GM21447 (cell line): ENCODE measurements at regions not wholly inside any gene's neighbourhood (a gene's known extent, or its start where the extent isn't known, plus 50 kb on each side); places are given as distances from the start of the nearest gene placed in this dataset.

ENCODE experiments used
- ATAC-seq: cut with Tn5 transposase; IDR thresholded peaks from one replicate; pipeline ENCODE4 v1.9.1; 2021; ENCODE audit not compliant: unreplicated experiment

DNA sequence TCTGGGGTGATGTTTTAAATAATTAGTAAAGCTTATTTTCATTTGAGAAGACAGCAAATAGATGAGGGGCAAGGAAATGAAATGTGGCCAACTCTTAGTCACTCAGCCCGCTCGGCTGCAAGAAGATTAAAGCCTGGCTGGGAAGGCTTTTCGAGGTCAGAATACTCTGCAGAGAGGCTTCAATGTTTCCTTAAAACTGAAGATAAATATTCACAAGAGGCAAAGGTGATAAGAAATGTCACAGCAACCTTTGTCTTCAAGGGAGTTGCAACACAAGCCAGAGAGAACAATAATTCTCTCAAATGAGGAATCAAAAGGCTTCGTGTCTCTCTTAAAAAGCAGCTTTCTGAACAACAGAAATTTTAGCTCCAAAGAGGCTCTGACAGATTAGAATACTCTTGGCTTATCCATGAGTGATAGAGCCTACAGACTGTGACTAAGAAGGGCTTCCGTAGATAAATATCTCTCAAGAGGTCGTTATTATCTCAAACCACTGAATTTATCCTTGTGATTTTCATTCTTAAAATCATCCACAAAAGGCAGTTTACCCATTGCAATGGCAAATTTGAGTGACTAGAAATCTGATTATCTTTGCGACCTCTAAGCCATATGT lies 92.5 kb downstream of the KLF6 start:
- ATAC-seq = no peak

DNA sequence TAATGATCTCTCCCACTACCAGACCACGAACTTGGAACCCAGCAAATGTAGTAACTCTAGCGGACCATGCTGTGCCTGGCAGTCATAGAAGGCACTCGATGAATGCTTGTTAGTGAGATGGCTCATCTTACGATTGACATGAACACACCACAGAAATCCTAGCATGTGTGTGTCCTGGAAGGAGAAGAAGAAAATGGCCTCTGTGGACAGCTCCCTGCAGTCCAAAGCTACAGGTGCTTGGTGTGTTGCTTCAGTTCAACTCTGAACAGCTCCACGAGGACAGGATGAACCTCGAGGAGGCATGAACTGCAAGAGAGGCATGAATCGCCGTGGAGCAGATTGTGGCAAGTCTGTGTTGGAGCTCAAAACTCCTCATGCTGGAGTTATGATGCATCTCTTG lies 93.5 kb downstream of the KLF6 start:
- no peak for ATAC-seq

DNA sequence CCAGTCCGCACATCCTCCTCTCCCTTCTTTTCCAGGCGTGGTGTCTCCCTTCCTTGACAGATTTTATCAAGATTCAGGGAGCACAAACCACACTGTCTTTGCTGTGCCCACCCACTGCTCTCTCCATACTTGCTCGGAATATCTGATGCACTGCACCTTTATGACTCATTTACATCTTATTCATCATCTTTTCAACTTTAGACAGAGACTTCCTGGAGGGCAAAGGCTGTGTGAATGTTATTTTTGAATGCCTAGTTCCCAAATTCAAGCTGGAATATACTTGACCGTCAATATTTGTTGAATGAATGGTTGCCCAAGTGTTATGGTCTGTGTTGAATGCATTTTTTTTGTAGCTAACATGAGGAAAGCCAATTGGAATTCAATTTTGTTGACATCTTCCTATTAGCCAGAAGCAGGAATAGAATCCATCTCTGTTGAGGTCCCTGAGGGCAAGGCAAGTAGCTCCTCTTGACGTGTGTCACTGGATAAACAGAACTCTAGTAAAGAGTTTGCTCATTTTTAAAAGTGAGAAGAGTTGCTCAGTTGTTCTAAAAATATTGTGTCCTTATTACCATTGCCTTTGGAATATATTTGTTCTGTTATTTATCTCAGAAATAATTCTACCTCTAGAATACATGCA lies 95.0 kb downstream of the KLF6 start:
- ATAC-seq = no peak

GRCh38 chr10:3687510-3688081 lies 97.4 kb downstream of the KLF6 start:
- no peak for ATAC-seq

GRCh38 chr10:3685384-3685783 lies 99.6 kb downstream of the KLF6 start:
- no peak for ATAC-seq

- no peak for ATAC-seq
Measured at GRCh38 chr10:3684891-3685290, 100.1 kb downstream of the KLF6 start.

DNA sequence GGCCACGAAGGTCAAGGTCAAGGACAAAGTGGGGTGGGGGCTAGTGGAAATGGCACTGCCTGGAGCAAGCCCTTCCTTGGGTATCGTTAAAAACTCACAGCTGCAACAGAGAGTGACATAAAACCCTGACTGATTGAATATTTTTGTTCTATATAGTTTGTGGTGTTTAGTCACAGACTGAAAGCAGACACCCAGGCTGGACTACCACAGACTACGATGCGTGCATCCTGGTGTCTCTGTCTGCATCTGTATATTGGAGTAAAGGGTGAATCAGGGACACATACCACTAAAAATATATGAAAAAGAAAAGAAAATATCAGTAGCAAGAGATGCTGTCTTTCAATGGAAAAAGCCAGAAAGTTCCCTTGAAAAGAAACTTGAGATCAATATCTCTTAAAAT lies 101.4 kb downstream of the KLF6 start:
- no peak for ATAC-seq

- no peak for ATAC-seq
Measured at GRCh38 chr10:3682745-3683144, 102.3 kb downstream of the KLF6 start.

DNA sequence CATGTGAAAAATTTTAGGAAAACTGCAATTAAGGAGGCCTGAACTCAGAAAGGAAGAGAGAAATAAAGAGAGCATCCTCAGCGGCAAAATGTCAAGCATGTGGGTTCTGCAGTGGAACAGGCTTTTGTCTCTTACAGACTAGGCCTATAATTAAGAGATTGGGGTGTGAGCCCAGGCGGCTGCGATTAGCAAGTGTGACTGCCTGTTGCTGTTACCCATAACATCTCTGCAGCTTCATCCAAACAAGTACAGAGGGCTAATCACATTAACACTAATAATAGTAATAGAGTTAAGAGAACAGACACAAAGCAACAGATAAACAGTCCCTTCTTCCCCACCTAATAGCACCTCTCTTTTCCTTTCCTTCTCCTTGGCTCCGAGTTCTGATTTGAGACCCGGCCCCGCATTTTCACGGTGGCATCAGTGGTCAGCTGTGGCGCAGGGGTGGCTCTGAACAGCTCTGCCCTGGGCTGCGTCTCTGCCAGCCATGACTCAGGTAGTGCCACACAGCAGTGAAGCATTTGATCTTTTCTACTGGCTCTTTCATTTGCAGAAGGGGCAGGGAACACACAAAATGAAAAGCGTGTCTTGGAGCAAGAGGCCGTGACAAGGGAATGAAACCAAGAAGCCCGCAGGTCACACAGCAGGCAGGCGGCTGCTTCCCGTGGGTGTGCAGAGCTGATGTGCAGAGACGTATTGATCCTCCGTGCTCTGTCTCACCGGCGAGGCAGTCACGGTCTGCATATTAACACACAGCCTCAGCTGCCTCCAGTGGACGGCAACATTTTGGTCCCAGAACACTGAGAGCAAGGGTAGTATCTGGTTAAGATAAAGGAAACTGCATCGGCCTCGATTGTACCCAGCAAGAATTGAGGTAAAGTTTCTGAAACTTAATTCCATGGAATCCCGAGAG lies 103.1 kb downstream of the KLF6 start:
- ATAC-seq = no peak

GRCh38 chr10:3679950-3680629 lies 104.9 kb downstream of the KLF6 start:
- ATAC-seq = no peak

- ATAC-seq = no peak
Measured at GRCh38 chr10:3678629-3679227, 106.3 kb downstream of the KLF6 start.

GRCh38 chr10:3676564-3676963 lies 108.4 kb downstream of the KLF6 start:
- ATAC-seq = no peak

DNA sequence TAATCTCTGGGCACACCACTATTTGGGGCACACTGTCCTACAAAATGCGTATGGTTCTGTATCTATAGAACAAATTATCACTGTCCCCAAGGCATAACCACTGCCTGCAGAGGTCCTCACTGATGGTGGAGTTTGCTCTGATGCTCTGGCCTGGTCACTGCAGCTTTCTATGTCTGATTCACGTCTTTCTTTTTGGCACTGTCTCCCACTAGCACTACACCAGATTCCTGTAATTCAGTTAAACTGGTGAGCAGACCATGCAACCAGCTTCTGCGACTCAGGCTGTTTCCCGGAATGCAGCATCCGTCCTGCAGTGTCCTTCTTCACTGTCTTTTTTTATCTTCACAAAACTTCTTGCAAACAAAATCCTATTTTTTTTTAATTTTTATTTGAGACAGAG lies 112.8 kb downstream of the KLF6 start:
- ATAC-seq = no peak

- ATAC-seq = no peak
Measured at GRCh38 chr10:3671386-3671955, 113.5 kb downstream of the KLF6 start.

GRCh38 chr10:3668966-3669330 lies 116.1 kb downstream of the KLF6 start:
- ATAC-seq = no peak

DNA sequence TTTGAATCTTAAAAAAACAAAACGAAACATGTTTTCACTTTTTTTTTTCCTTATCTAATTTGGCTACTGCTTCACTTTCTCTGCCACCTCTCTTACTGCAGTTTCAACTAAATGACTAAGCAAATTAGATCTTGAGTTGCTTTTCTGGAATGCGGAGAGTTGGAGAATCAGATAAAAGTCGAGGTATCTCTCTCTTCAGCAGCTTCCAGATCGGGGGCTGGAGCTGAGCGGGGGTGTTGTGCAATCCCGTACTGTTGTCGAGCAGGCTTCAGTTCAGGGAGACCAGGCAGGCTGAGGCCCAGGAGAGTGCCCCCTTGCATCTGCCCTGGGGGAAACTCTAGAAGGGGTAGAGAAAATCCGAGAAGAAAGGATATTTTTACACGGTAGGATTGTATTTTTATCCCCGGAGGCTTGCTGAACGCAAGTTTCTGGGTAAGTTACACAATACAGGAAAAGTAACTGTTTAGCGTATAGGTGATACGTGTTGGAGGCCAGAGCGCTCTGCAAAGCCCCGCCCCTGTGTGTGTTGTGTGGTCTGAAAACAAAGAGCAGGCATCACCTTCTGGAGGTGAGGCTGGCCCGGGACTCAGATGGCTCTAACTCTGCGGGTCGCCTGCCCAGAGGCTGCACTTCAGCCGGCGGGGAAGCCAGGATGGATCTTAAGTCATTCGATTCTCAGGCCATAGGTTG lies 116.6 kb downstream of the KLF6 start:
- ATAC-seq = peak; percentile 71

DNA sequence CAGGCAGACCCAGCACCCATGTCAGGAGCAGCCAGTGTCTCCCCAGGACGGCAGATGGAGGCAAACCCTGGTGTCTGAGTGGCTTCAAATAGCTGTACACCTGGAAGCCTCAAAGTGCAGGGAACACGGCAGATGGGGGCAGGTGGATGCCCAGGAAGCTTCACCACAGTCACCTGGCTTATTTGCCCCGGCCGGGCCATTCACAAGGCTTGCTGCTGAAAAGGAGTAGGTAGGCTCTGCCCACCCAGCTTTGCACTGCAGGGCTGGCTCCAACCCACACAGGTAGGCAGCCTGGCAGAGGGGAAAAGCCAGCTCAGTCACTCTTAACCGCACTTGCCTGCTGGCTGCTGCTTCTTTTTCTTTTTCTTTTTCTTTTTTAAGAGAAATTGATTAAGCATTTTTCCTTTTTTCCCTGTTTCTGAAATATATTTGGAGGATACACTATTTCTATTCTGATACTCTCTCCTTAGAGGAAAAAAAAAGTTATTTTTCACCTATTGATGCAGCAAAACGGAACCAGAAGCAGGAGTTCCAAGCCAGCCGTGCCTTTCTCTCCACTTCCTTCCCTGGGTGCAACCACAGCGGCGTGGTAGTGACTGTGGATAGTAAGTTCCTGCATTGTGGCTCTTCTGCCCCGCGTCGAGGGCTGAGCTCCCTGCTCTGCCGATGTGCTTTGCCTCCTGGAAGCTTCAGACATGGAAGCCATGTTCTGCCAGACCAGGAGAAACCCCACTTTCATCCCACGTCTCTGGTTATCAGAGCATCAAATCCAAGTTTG lies 118.3 kb downstream of the KLF6 start:
- ATAC-seq = no peak

DNA sequence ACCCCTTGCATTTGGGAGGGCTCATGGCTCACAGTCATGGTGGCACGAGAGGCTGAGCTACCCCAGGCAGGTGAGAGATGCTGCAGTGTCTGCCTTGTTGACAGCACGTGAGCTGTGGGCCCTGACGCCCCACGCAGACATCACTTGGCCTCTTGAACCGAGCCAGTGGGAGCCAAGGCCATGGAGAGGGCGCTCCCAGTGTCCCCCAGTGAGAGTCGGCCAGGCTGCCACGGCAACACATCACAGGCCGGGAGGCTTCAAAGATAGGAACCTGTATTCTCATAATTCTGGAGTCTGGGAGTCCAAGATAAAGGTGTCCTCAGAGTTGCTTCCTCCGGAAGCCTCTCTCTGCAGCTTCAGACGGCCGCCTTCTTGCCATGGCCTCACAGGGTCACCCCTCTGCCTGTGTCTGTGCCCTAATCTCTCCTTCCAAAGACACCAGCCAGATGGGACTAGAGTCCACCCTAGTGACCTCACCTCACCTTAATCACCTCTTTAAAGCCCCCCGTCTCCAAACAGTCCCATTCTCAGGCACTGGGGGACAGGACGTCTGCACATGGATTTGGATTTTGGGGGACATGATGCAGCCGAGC lies 119.6 kb downstream of the KLF6 start:
- no peak for ATAC-seq

GRCh38 chr10:3662775-3663174 lies 122.2 kb downstream of the KLF6 start:
- ATAC-seq = no peak
